Parathyroid adenoma (tissue), 2 donors: ENCODE measurements at regions not wholly inside any gene's neighbourhood (a gene's known extent, or its start where the extent isn't known, plus 50 kb on each side); places are given as distances from the start of the nearest gene placed in this dataset.
"Not testable (repeated sequence)": the region's sequence is repeated elsewhere in the genome, so short reads cannot be mapped to it uniquely, and the experiment has no call there.

ENCODE experiments used
- H2AFZ ChIP-seq: fragments of 300-600 bp; sonication (generic); one replicate; pipeline ENCODE4 v1.7.0; 2017; ENCODE audit warnings: antibody characterized with exemption, mild to moderate bottlenecking
- H3K27ac ChIP-seq: fragments of 300-600 bp; sonication (generic); one replicate; pipeline ENCODE4 v1.7.0; 2017
- H3K27me3 ChIP-seq: fragments of 300-600 bp; sonication (generic); one replicate; pipeline ENCODE4 v1.7.0; 2017; ENCODE audit warnings: low read length; ENCODE audit not compliant: control insufficient read depth, insufficient read depth
- H3K36me3 ChIP-seq: fragments of 300-600 bp; sonication (generic); one replicate; pipeline ENCODE4 v1.7.0; 2017; ENCODE audit warnings: low read length; ENCODE audit not compliant: control insufficient read depth, insufficient read depth
- H3K4me1 ChIP-seq: fragments of 300-600 bp; sonication (generic); one replicate; pipeline ENCODE4 v1.7.0; 2017; ENCODE audit warnings: control low read depth
- H3K4me2 ChIP-seq: fragments of 300-600 bp; sonication (generic); one replicate; pipeline ENCODE4 v1.7.0; 2017; ENCODE audit warnings: low read length
- H3K4me3 ChIP-seq: fragments of 300-600 bp; sonication (generic); one replicate; pipeline ENCODE4 v1.7.0; 2017; ENCODE audit warnings: low read depth, low read length
- H3K79me2 ChIP-seq: fragments of 300-600 bp; sonication (generic); one replicate; pipeline ENCODE4 v1.7.0; 2017; ENCODE audit warnings: control low read depth
- H3K9ac ChIP-seq: fragments of 300-600 bp; sonication (generic); one replicate; pipeline ENCODE4 v1.7.0; 2017; ENCODE audit warnings: mild to moderate bottlenecking
- H3K9me3 ChIP-seq: fragments of 300-600 bp; sonication (generic); one replicate; pipeline ENCODE4 v1.7.0; 2017; ENCODE audit warnings: low read length; ENCODE audit not compliant: control insufficient read depth
- TF ChIP-seq, protein P1 (sequence below): fragments of 300-600 bp; sonication (generic); IDR thresholded peaks from one replicate; pipeline ENCODE4 v1.7.0; 2017; ENCODE audit warnings: antibody characterized with exemption, mild to moderate bottlenecking
- donor health status: primary hyperparathyroidism.

DNA sequence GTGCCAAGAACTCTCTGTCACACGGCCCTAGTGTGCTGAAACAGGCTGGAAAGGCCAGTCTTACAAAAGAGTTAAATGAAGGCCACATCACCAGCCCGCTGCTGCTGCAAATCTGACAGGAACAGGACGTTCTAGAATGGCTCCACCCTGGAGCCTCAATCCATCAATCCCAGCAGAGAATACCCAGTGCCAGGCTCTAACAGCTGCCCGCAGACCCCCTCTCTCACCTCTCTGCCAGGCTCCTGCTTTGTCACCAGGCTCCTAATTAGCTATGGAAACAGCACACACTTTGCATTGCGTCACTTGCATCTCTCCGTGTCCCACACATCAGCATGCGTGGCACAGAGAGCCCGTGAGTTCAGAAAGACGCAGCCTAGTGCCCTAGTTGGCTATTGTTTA lies 314.1 kb downstream of the FOXO1 start:
- H3K36me3 ChIP-seq, result no peaks in the 10 kb centered on the region
- no peaks in the 10 kb centered on the region for H3K79me2 ChIP-seq
- no peak overlapping the region for H3K4me3 ChIP-seq
- no peak overlapping the region for H2AFZ ChIP-seq
- no peaks in the 10 kb centered on the region for H3K27me3 ChIP-seq
- H3K9ac ChIP-seq, result no peak overlapping the region
- H3K4me1 ChIP-seq, result no peaks in the 10 kb centered on the region
- no peak overlapping the region for H3K4me2 ChIP-seq
- H3K27ac ChIP-seq, result no peak overlapping the region
- H3K9me3 ChIP-seq, result no peaks in the 10 kb centered on the region
- TF ChIP-seq, protein P1, sequence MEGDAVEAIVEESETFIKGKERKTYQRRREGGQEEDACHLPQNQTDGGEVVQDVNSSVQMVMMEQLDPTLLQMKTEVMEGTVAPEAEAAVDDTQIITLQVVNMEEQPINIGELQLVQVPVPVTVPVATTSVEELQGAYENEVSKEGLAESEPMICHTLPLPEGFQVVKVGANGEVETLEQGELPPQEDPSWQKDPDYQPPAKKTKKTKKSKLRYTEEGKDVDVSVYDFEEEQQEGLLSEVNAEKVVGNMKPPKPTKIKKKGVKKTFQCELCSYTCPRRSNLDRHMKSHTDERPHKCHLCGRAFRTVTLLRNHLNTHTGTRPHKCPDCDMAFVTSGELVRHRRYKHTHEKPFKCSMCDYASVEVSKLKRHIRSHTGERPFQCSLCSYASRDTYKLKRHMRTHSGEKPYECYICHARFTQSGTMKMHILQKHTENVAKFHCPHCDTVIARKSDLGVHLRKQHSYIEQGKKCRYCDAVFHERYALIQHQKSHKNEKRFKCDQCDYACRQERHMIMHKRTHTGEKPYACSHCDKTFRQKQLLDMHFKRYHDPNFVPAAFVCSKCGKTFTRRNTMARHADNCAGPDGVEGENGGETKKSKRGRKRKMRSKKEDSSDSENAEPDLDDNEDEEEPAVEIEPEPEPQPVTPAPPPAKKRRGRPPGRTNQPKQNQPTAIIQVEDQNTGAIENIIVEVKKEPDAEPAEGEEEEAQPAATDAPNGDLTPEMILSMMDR, result no peak

GRCh38 chr13:40352802-40353562 lies 313.5 kb downstream of the FOXO1 start:
- no peaks in the 10 kb centered on the region for H3K4me1 ChIP-seq
- TF ChIP-seq, protein P1, result no peak
- no peak overlapping the region for H3K9ac ChIP-seq
- no peak overlapping the region for H3K4me2 ChIP-seq
- no peaks in the 10 kb centered on the region for H3K27me3 ChIP-seq
- no peaks in the 10 kb centered on the region for H3K79me2 ChIP-seq
- H3K9me3 ChIP-seq, result no peaks in the 10 kb centered on the region
- no peak overlapping the region for H3K27ac ChIP-seq
- H3K4me3 ChIP-seq, result no peak overlapping the region
- no peak overlapping the region for H2AFZ ChIP-seq
- no peaks in the 10 kb centered on the region for H3K36me3 ChIP-seq

DNA sequence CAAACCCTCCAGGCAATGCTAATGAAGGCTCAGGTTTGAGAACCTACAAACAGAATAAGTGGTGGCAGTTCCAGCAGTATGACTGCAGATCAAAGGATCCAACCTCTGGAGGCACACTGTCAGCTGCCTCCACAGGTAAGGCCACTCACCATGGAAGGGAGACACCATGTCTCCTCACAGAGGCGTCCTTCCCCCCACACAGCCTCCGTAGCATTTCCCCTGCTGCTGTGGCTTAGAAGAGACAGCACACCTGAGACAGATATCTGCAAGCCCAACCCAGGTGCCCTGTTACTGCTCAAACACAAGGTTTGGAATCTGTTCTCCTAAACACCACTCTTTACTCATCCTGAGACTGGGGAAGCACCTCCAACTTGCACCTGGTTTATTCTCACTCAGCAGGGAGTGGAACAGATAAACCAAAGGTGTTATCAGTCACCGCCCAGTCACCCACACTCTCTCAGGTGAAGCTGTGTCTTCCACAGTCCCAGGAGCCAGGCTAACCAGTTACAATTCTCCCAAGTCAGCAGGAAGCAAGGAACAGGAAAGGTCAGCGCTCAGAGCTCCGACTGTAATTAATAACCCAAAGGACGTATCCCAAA lies 311.2 kb downstream of the FOXO1 start:
- TF ChIP-seq, protein P1, result no peak
- H3K9me3 ChIP-seq, result no peaks in the 10 kb centered on the region
- H3K4me2 ChIP-seq, result peak overlapping the region; percentile 2
- H3K9ac ChIP-seq, result no peak overlapping the region
- no peak overlapping the region for H3K27ac ChIP-seq
- no peak overlapping the region for H2AFZ ChIP-seq
- H3K36me3 ChIP-seq, result no peaks in the 10 kb centered on the region
- H3K4me3 ChIP-seq, result no peak overlapping the region
- no peaks in the 10 kb centered on the region for H3K27me3 ChIP-seq
- H3K79me2 ChIP-seq, result no peaks in the 10 kb centered on the region
- H3K4me1 ChIP-seq, result no peaks in the 10 kb centered on the region

GRCh38 chr13:40356011-40356410 lies 310.4 kb downstream of the FOXO1 start:
- TF ChIP-seq, protein P1, result no peak

GRCh38 chr13:40356458-40356857 lies 310.0 kb downstream of the FOXO1 start:
- H3K36me3 ChIP-seq, H3K27ac ChIP-seq, H3K27me3 ChIP-seq, H3K4me2 ChIP-seq, H3K9ac ChIP-seq, H3K79me2 ChIP-seq, H3K4me3 ChIP-seq, H2AFZ ChIP-seq, H3K9me3 ChIP-seq, H3K4me1 ChIP-seq: not testable (repeated sequence)

More at GRCh38 chr13:40356011-40356410, 310.4 kb downstream of the FOXO1 start:
- Histone ChIP-seq H3K4me1 (no peaks in the 10 kb centered on the region), H3K27ac (no peak overlapping the region), H3K36me3 (no peaks in the 10 kb centered on the region), H3K9me3 (no peaks in the 10 kb centered on the region), H3K4me3 (no peak overlapping the region), H3K4me2 (no peak overlapping the region), H3K9ac (no peak overlapping the region), H3K27me3 (no peaks in the 10 kb centered on the region), H3K79me2 (no peaks in the 10 kb centered on the region), H2AFZ (no peak overlapping the region)
